CD4-positive, alpha-beta T cell treated with Interleukin-10 for 1 hour (primary cell): ENCODE measurements at regions not wholly inside any gene's neighbourhood (a gene's known extent, or its start where the extent isn't known, plus 50 kb on each side); places are given as distances from the start of the nearest gene placed in this dataset.

Experiments used
- DNase-seq: peaks from one replicate; pipeline ENCODE4 v3.0.0-alpha.2; 2020

DNA sequence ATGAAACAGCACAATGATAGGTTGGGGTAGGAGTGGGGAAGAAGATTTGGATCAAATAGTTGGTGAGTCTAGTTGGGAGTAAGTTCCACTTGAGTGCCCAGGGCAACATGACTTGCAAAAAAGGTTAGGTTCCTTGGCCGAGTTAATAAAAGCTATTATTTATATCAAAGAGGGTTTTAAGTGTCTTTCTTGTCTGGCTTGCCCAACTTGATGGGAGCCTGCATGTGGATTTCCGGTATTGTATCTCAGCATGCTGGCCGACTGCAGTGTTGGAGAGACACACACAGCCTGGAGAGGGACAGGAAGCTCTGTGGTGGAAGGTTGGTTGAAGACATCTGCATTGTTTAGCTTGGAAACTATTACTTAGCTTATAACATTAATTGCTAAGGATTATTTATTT, 449.5 kb upstream of the TBL1XR1 start:
- peak; percentile 51 for DNase-seq

DNA sequence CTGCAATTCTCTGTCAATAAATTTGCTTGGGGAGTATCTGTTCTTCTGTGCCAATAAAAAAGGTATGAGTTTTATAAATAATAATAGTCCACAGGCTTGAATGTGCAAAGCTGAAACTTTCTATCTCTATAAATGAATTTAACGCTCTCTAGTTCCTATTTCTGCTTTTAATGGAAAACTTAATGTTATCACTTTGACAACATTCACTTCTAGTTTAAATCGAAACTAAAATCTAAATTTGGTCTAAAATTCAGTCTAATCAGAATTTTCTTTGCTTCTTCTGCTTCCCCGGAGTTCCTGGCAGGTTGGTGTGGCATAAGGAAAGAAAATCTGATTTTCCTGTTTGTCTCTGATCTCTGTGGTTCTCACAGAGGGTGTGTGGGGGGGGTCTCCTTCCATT, 450.1 kb upstream of the TBL1XR1 start:
- no peak for DNase-seq

DNA sequence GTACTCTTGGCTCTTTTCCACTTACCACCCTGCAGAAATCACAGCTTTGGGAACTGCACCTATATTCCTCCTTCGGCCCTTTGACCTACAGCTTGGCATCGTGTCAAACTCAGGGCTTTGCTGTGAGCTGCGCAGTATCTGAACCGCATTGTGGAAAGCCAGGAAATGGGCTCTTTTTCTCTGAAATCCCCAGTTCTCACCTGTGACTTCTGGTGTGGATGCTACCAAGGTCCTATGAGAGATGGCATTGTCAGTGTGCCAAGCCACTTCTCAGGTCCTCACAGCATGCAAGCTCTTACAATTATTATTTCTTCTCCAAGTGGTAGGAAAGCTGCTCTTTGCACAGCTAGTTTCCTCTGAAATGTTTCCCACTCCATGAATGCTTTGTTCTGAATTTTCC, 450.6 kb upstream of the TBL1XR1 start:
- DNase-seq = peak; percentile 48

DNA sequence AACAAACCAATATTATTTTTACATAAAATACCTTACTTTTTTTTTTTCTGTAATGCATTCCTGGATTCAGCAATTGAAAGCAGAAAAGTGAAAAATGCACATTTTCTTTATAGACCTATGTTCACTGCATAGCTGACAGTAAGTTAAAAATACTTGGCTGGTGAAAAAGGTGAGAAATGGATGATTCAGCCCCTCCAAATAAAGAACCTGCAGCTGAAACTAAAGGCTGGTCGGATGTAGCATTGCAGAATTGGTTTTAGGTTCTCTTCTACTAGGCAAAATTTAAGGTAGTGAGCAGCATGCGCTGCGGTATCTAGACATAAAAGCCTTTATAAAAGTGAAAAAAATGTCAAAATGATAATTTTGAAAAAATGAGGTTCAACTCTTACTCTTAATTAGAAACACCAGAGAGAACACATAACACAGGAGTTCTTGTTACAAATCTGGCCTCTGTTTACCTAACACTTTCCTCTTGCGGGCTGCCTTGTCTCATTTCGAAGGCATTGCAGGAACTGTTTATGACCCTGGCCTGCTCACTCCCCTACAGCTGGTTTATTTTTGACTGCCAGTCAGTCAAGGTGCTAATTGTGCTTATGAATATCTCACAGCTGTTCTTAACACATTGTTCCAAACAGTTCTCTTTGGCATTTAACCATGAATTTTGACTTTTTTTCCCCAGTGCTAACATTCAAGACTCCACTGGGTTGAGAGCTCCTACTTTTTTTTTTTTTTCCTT, 455.4 kb upstream of the TBL1XR1 start:
- DNase-seq = no peak

DNA sequence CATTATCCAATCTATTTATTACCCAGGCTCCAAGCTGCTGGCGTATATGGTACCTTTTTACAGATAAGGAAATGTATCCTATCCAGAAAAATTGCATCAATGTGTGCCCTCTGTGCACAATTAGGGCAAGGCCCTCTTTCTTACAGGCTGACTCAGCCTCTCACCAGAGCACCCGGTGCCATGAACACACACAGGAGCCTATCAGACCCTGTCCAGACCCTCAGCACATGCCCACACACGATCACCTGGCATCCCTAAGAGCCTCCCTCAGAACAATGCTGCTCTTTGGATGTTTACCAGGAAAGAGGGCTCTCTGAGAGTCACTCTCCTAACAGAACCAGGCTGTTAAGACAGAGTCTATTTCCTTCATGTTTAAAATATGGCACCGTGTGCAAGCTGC, 460.0 kb upstream of the TBL1XR1 start:
- no peak for DNase-seq

DNA sequence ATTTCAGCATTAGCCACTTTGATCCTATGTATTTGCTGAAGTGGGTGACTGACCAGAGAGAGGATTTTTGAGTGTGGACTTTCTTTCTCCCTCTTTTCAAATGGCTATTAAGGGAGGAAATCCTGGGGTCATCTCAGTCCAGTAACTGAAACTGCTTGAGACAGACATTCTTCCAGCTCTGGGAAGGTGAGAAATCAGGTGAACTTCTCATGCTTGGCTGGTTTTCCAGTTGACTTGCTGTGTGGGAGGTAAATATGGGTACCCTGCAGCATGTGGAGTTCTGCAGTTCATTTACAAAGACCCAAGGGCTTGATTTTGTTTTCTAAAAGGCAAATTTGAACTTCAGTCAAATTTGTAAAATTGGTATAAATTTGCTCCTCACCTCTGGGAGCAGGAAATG, 461.1 kb upstream of the TBL1XR1 start:
- no peak for DNase-seq

DNA sequence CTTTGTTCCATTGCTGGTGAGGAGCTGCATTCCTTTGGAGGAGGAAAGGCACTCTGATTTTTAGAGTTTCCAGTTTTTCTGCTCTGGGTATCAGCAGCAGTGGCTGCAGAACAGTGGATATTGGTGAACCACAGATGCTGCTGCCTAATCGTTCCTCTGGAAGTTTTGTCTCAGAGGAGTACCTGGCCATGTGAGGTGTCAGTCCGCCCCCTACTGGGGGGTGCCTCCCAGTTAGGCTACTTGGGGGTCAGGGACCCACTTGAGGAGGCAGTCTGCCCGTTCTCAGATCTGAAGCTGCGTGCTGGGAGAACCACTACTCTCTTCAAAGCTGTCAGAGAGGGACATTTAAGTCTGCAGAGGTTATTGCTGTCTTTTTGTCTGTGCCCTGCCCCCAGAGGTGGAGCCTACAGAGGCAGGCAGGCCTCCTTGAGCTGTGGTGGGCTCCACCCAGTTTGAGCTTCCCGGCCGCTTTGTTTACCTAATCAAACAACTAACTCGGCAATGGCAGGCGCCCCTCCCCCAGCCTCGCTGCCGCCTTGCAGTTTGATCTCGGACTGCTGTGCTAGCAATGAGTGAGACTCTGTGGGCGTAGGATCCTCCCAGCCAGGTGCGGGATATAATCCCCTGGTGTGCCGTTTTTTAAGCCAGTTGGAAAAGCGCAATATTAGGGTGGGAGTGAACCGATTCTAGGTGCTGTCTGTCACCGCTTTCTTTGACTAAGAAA, 467.3 kb upstream of the TBL1XR1 start:
- peak; percentile 59 for DNase-seq

DNA sequence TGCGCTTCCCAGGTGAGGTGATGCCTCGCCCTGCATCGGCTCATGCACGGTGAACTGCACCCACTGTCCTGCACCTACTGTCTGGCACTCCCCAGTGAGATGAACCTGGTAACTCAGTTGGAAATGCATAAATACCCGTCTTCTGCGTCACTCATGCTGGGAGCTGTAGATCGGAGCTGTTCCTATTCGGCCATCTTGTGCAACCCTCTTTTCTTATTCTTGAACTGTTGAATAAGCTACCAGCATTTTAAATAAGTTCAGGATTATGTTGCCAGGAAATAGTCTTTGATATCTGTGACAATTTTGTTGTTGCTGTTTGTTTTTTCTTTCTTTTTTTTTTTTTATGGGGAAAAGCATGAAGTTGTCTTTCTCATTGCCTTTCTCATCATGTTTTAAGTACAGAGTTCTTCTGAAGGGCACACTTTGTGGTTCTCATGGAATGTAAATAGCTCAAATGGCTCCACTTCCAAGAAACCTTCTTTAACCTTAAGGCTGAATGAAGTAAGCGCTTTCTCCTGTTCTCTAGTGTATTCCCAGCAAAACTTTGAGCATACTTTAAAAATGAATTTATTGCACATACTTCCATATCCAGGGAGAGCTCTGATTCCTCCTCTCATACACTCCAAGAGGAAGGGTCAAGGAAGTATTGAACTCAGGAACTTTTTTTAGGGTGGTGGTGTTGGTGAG, 468.0 kb upstream of the TBL1XR1 start:
- DNase-seq = no peak

DNA sequence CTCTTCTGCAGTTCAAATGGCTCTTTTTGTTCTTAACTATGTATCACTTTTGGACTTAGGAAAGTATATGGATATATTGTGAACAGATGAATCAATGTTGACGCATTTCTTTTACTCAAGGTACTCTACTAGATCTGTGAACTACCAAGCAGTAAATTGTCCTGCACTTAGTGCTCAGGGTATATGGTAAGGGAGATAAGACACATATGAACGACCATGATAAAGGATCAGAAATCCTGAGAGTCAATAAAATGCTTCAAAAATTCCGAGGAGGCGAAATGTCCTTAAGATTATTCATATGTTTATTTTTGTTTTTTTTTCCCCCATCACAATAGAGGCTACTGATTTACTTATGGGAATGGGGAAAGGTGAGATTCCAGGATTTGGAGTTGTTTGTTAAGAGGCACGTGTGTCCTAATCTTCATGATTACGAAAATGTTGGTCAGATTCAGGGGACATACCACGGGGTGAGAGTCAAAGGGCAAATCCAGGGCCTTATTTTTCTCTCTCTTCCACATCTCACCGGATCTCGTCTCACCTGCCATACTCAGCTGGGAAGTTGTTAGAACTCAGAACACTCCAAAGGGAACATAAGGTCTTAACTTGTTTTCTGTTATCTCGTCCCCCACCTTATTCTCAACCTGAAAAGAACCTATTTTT, 475.1 kb upstream of the TBL1XR1 start:
- no peak for DNase-seq

DNA sequence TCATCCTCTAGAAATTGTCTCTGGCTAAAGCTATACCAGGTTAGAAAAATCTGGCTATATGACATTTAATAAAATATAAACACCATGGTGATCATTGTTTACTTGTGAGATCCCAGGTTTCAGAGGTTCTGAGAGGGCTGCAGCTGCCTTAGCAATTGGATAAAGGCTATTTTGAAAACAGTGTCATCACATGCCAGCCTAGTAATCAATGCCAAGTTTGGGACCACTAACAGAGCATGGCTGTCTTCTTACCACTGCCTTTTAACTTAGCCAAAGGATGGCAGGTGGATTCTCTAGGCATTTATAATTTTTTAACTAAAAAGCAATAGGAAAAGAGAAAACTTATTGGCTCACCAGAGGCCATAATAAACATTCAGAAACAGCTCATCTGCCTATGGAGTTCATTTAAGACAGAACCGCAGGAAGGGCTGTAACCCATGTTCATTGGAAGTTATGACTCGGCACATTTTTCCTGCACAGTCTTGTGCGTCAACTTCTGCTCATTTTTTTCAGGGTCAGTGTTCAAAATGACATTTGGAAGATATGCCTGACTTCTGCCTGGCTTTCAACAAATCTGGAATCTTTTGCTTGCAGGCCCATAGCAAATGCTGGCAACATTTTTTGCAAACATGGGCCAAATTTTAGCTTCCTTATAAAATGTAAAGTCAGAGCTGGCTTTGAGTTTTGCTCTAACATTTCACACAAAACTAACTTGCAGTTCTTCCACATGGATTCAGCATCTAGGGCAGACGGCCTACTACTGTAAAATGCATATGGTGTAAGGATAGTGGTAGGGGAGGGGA, 476.0 kb upstream of the TBL1XR1 start:
- no peak for DNase-seq

DNA sequence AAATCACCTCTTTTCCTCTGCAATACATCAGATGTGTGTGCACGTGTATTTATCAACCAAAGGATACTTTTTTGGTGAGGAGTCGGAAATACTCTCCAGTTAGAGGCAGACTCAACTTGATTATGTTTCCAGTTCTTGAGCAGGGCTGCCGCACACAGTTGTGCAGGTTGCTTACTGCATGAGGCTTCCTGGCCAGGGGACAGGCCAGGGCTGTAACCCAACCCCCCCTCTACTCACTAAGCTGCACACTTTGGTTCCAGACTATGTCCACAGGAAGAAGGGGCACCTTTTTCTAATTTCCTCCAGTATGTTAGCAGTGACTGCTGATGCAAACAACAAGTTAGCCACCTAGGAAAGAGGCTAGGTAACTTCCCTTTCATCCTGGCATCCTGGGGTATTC, 476.9 kb upstream of the TBL1XR1 start:
- DNase-seq = no peak

DNA sequence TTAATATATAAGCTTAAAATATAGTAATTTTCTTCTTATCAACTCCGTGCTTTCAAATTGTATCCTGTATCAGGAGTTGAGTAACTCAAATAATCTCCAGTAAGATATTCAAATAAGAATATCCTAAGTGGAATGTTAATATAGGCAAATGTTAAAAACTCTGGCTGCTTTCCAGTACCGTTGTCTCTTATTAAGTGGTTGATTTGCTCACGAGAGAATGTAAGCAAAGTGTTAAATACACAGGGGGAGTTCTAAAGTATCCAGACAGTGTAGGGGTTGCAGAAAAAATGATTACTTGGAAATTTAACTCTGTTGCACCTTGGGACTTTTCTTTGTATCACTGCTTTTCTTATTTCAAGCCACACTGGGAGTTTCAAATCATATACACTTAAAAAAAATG, 478.9 kb upstream of the TBL1XR1 start:
- no peak for DNase-seq

DNA sequence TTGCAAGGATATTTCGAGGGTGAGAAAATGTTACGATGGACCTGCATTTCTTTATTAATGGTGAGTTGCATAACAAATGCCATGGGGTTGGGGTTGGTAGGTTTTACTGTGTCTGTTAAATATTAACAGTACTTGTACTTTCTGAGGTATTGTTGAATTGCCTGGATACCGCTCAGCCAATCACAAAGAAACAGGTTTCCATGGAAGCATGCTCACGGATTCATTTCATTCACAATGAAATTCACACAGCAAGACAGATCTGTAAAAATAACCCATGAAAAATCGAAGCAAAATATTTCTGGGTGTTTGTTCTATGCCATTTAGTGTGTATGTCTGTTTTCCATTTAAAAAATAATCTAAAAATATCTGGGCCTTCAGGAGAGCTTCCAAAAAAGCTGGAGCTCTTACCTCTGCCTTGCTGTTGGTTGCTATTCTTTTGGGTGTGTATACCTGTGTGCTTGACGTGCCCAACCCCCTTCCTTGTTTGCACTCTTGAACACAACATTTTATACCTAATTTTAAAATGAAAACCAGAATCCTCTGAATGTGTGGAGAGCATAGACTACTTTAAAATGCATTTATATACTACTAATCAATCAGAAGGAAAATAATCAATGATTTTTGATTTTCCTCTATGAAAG, 479.8 kb upstream of the TBL1XR1 start:
- no peak for DNase-seq

DNA sequence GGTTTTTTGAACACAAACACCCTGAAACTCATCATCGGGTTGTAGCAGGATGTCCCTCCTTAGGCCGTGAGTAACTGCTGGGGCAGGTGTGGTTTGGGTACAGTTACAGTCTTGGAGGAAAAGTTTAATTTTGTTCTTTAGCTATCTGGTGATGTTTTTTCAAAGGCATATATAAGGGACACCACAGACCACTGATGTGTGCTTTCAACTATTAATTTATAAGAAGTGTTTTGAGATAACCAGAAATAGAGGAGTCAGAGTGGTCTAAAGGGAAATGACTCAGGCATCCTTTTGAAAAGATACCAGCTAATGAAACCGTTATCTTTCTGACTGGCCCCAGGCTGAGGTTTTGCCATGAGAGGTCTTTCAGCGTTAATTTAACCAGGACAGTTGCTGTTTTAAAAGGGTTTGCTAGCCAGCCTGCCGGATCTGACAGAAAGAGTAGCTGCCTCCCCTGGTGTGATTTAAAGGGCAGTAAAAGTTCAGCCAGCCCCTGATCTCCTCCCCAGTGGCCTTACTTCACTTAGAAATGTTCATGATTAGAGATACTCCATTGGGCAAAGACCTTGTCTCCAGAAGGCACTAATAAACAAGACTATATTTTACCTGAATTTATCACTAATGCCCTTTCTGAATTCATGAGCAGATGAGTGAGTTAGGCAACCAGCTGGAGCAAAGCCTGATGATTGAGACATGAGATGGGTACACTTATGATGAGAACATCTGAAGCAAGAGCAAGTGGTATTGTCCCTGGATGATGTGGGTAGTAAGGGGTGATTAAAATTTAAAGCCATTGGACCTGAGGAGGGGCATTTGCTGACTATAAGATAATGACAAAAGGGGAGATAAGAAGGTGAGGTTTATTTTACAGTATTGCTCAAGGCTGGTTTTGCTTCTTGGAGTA, 482.5 kb upstream of the TBL1XR1 start:
- DNase-seq = peak; percentile 28

DNA sequence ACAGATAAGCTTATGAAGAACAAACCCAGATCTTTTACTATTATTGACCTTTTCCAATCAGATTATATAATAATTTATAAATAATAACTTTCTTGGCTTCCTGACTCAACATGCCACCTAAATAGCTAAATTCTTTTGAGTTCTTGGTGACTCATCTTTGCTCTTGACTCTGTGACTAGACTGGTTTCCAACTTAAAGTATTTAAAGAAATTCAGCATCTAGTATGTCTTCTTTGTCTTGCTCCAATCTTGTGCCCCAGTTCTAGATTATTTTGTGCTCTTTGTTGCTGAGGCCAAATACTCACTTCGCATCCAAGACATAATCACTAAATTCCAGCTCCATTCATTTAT, 483.2 kb upstream of the TBL1XR1 start:
- no peak for DNase-seq

DNA sequence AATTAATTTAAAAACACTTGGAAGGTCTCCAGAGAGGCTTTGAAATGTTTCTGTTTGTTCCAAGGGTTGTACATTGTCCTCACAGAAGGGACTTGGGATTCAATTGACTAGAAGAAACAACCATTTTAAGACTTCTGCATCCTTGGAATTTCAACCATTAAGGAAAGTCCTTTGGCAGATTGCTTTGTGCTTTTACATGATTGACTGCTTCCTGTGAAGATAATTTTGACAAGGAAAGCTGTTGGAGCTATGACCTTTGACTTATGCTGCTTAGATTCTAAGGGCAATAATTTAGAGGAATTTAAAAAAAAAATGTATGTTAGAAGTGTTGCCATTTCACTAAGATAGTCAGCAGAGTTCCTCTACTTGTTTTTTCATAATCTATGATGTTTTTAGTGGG, 483.9 kb upstream of the TBL1XR1 start:
- no peak for DNase-seq

DNA sequence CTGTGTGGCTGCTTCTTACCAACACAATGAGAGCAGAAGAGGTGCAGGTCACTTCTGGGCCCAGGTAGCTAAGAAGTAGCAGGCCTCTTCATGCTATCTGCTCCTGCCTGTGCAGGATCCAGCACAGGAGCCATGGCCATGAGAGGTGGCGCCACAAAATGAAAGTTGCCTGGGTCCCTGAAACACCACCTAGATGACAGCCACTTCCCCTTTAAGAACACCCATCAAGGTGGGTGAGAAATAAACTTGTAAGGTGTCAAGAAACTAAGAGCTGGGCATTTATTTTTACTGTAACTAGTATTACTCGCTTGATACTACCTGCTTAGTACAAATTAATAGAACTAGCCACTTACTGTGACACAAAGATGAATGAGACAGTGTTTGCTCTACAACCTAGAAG, 484.6 kb upstream of the TBL1XR1 start:
- DNase-seq = peak; percentile 28

DNA sequence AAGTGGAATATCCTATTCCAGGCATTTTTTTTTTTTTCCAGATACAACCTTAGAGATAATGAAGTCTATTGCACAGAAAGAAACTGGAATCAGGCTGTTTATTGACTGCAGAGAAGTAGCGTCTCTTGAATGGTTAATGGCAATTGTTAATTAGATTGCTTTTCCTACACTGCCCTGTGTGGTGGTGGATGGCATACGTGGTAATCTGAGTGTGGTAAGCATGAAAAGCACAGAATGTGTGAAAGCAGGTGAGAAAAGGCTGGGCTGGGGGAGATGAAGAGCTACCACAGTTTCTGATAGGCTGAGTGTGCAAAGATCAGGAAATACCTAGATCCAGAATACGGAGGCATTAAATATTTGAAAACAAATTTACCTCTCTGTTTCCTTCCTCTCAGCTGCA, 486.3 kb upstream of the TBL1XR1 start:
- DNase-seq = peak; percentile 39

DNA sequence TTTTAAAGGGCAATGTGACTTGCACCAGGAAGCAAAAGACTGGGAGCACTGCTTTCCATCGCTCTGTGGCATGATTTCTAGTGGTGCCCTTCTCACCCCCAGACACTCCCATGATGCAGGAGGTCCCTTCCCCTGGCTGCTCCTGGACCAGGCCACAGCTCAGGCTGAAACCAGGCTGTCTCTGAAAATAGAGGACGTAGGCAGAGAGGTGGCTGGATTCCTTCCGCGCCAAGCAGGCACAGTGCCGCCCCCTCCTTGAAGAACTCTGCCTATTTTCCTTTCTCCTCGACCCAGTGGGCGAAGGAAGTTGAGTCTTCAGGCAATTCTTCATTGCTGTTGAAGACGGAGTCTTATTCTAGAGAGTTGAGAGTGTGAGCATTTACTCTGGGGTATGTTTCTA, 489.4 kb upstream of the TBL1XR1 start:
- no peak for DNase-seq

DNA sequence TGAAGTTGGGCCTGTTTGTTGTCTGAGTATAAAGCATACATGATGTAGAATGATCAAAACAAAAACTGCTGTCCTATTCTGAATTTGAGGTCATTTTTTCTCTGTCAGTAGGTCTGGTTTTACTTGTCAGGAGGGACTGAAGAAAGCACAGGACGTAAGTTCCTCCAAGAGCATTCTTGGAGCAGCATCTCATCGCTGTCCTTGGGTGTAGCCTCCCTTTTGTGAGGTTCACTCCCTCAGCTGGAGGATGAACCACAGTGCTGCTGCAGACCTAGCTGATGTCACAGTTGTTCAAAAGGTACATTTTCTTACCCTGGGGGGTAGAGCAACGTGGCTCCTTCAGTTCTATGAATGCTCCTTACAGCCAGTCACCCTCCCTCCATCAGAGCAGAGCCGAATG, 490.0 kb upstream of the TBL1XR1 start:
- no peak for DNase-seq

DNA sequence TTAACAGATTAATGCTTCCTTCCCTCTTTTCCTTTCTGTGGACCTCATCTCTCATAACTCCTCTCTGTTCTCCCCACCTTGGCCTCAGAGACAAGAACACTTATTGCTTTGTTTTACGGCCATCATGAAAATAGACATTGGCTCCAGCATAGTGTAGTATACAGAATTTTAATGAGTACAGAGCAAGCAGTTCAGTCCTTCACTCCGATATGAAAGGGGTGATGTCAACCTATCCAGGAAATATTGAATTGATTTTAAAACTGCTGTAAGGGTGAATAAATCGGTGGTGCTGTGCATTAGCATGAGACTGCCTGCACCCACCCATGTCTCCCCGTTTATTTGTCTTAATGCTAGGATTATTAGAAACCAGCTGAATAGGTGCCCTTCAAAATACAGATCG, 490.9 kb upstream of the TBL1XR1 start:
- no peak for DNase-seq
